IMR-90 (cell line): ENCODE measurements at regions not wholly inside any gene's neighbourhood (a gene's known extent, or its start where the extent isn't known, plus 50 kb on each side); places are given as distances from the start of the nearest gene placed in this dataset.
"Not testable (repeated sequence)": the region's sequence is repeated elsewhere in the genome, so short reads cannot be mapped to it uniquely, and the experiment has no call there.

Source experiments
- ATAC-seq: fragments of 200-7000 bp; cut with Tn5 transposase; 2 replicates; pipeline ENCODE4 v1.9.1; 2020; ENCODE audit warnings: low read depth, mild to moderate bottlenecking, moderate library complexity
- BruUV-seq: library from RNA; stranded (reverse); fragments of 400-500 nt; replicated peaks from 2 replicates; lab custom pipeline; 2021; lab: Mats Ljungman, UMichigan
- CTCF ChIA-PET: fragments of 300-600 bp; formaldehyde crosslinking; extraction: SDS; loops from one replicate; lab custom pipeline; 2021; ENCODE audit warnings: antibody characterized with exemption; lab: Yijun Ruan, JAX
- POLR2A ChIA-PET: fragments of 300-600 bp; sonication (Branson Sonifier 250); formaldehyde crosslinking; loops from one replicate; lab custom pipeline; 2022; ENCODE audit warnings: antibody characterized with exemption; ENCODE audit not compliant: unreplicated experiment; lab: Charles Lee
- DNase-seq: peaks from one replicate; pipeline ENCODE4 v3.0.0; 2013
- H2AFZ ChIP-seq: replicated peaks from 2 replicates; pipeline ENCODE3; 2013; ENCODE audit warnings: low read length, mild to moderate bottlenecking; ENCODE audit not compliant: poor library complexity
- H2AK5ac ChIP-seq: 2 replicates; pipeline ENCODE4 v1.6.1; 2013; ENCODE audit warnings: low read depth, low read length, inconsistent platforms
- H2AK9ac ChIP-seq: replicated peaks from 2 replicates; pipeline ENCODE3; 2013; ENCODE audit warnings: mild to moderate bottlenecking, low read depth, low read length, moderate library complexity; ENCODE audit not compliant: poor library complexity
- H2BK120ac ChIP-seq: 2 replicates; pipeline ENCODE4 v1.6.1; 2013; ENCODE audit warnings: low read depth, low read length, inconsistent platforms
- H2BK15ac ChIP-seq: 3 replicates; pipeline ENCODE4 v1.6.1; 2013; ENCODE audit warnings: low read depth, low read length, inconsistent platforms
- H2BK20ac ChIP-seq: 2 replicates; pipeline ENCODE4 v1.6.1; 2013; ENCODE audit warnings: low read depth, mild to moderate bottlenecking, inconsistent platforms, low read length, moderate library complexity
- H2BK5ac ChIP-seq: 2 replicates; pipeline ENCODE4 v1.6.1; 2013; ENCODE audit warnings: mild to moderate bottlenecking, low read depth, low read length, inconsistent platforms; ENCODE audit not compliant: poor library complexity, severe bottlenecking
- H3K14ac ChIP-seq: replicated peaks from 2 replicates; pipeline ENCODE4 v1.6.1; 2013; ENCODE audit warnings: low read depth, low read length, inconsistent platforms
- H3K18ac ChIP-seq: 2 replicates; pipeline ENCODE4 v1.6.1; 2013; ENCODE audit warnings: low read depth, low read length, control low read depth
- H3K23ac ChIP-seq: 2 replicates; pipeline ENCODE4 v1.6.1; 2013; ENCODE audit warnings: low read depth, low read length, inconsistent platforms
- H3K27ac ChIP-seq: 2 replicates; pipeline ENCODE4 v1.5.1; 2013; ENCODE audit warnings: mild to moderate bottlenecking, control low read depth, low read length; ENCODE audit not compliant: insufficient read depth
- H3K27me3 ChIP-seq: 2 replicates; pipeline ENCODE4 v1.6.1; 2013; ENCODE audit warnings: low read length; ENCODE audit not compliant: control insufficient read depth, insufficient read depth
- H3K36me3 ChIP-seq: 2 replicates; pipeline ENCODE4 v1.6.1; 2013; ENCODE audit warnings: low read length, mixed read lengths; ENCODE audit not compliant: control insufficient read depth, insufficient read depth
- H3K4ac ChIP-seq: 2 replicates; pipeline ENCODE4 v1.6.1; 2013; ENCODE audit warnings: low read depth, low read length, inconsistent platforms
- H3K4me1 ChIP-seq: 2 replicates; pipeline ENCODE4 v1.6.1; 2013; ENCODE audit warnings: low read length, mixed read lengths; ENCODE audit not compliant: control insufficient read depth, insufficient read depth
- H3K4me2 ChIP-seq: 2 replicates; pipeline ENCODE4 v1.6.1; 2013; ENCODE audit warnings: low read depth, mild to moderate bottlenecking, control low read depth, low read length, moderate library complexity
- H3K4me3 ChIP-seq: 2 replicates; pipeline ENCODE4 v1.5.1; 2013; ENCODE audit warnings: low read depth, mild to moderate bottlenecking, control low read depth, low read length, moderate library complexity; ENCODE audit not compliant: insufficient read depth
- H3K56ac ChIP-seq: 2 replicates; pipeline ENCODE4 v1.6.1; 2013; ENCODE audit warnings: low read length, inconsistent platforms; ENCODE audit not compliant: insufficient read depth; ENCODE audit errors: extremely low read depth
- H3K79me1 ChIP-seq, 2 experiments: 2 replicates each; pipeline ENCODE4 v1.6.1; 2013; ENCODE audit warnings: low read length in 2 of 2, inconsistent platforms in 1 of 2, low read depth in 1 of 2
- H3K9ac ChIP-seq: 2 replicates; pipeline ENCODE4 v1.6.1; 2013; ENCODE audit warnings: low read depth, low read length, control low read depth
- H3K9me1 ChIP-seq: 2 replicates; pipeline ENCODE4 v1.6.1; 2013; ENCODE audit warnings: low read length, inconsistent platforms; ENCODE audit not compliant: insufficient read depth
- H3K9me3 ChIP-seq: 2 replicates; pipeline ENCODE4 v1.6.1; 2013; ENCODE audit warnings: low read length; ENCODE audit not compliant: control insufficient read depth, insufficient read depth
- H4K20me1 ChIP-seq: 2 replicates; pipeline ENCODE4 v1.6.1; 2013; ENCODE audit warnings: low read length, inconsistent platforms; ENCODE audit not compliant: insufficient read depth
- H4K5ac ChIP-seq: 2 replicates; pipeline ENCODE4 v1.6.1; 2013; ENCODE audit warnings: mild to moderate bottlenecking, low read depth, low read length, control low read depth
- H4K8ac ChIP-seq, 2 experiments: 2 replicates each; pipeline ENCODE4 v1.6.1; 2013; ENCODE audit warnings: low read depth in 2 of 2, low read length in 2 of 2, control low read depth in 1 of 2, inconsistent platforms in 1 of 2
- H4K91ac ChIP-seq: 2 replicates; pipeline ENCODE4 v1.6.1; 2013; ENCODE audit warnings: low read depth, low read length, inconsistent platforms; ENCODE audit not compliant: insufficient read depth
- WGBS, 2 experiments: methylation state at CpG; one replicate each; pipeline versions ENCODE4 v1.1.5 to v1.1.7; 2013; ENCODE audit warnings: missing lambda C conversion rate in 2 of 2; ENCODE audit not compliant: insufficient read length in 1 of 2; ENCODE audit errors: extremely low coverage in 2 of 2; 5-methylcytosine and 5-hydroxymethylcytosine counted together
- dilution Hi-C: fragments of 300-500 bp; cut with HindIII; formaldehyde crosslinking; loops from one replicate; pipeline ENCODE4 v1.14.3; 2018; ENCODE audit warnings: low sequenced_read_pairs; ENCODE audit not compliant: unreplicated experiment
- in situ Hi-C: fragments of 300-500 bp; cut with MboI; formaldehyde crosslinking; loops from 3 replicates; pipeline ENCODE4 v1.14.3; 2019; ENCODE audit warnings: low sequenced_read_pairs, inconsistent platforms, mixed read lengths
- intact Hi-C: fragments of 100-400 bp; cut with micrococcal nuclease; formaldehyde crosslinking; loops from 2 replicates; pipeline ENCODE4 v1.10.0; 2022

DNA sequence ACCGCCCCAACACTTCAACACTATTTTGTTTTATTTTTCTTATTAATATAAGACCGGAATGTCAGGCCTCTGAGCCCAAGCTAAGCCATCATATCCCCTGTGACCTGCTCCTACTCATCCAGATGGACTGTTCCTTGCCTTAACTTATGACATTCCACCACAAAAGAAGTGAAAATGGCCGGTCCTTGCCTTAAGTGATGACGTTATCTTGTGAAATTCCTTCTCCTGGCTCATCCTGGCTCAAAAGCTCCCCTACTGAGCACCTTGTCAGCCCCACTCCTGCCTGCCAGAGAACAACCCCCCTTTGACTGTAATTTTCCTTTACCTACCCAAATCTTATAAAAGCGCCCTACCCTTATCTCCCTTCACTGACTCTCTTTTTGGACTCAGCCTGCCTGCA lies 1196.5 kb upstream of the FAM98A start:
- dilution Hi-C loops, H2BK5ac ChIP-seq, H3K4me3 ChIP-seq, ATAC-seq, H2BK20ac ChIP-seq, H3K9me1 ChIP-seq, H3K79me1 ChIP-seq, H3K9ac ChIP-seq, H4K20me1 ChIP-seq, H3K56ac ChIP-seq, H3K4me2 ChIP-seq, H3K36me3 ChIP-seq, H3K27me3 ChIP-seq, H3K9me3 ChIP-seq, H3K4ac ChIP-seq, BruUV-seq, H4K91ac ChIP-seq, H4K8ac ChIP-seq, H2BK15ac ChIP-seq, intact Hi-C loops, DNase-seq, H3K18ac ChIP-seq, H3K23ac ChIP-seq, in situ Hi-C loops, POLR2A ChIA-PET, CTCF ChIA-PET, H2AFZ ChIP-seq, H3K14ac ChIP-seq, H2AK5ac ChIP-seq, H2BK120ac ChIP-seq, H3K27ac ChIP-seq, H4K5ac ChIP-seq, H2AK9ac ChIP-seq, H3K4me1 ChIP-seq: not testable (repeated sequence)
- no CpG with 5 or more reads among the region's 5 CpGs for WGBS, 2 experiments
